ENCODE measurements at regions not wholly inside any gene's neighbourhood (a gene's known extent, or its start where the extent isn't known, plus 50 kb on each side); places are given as distances from the start of the nearest gene placed in this dataset.
A peak's percentile ranks its signal among the peaks of the same experiment; 100 is the strongest.

- DNase-seq = no peak
These were observed 106.6 kb upstream of the NR2F2 start for GRCh38 chr15:96223939-96224338.

- DNase-seq = no peak
These were observed 104.7 kb upstream of the NR2F2 start for GRCh38 chr15:96225642-96226259.

GRCh38 chr15:96230526-96231181 lies 99.8 kb upstream of the NR2F2 start:
- peak; percentile 22 for DNase-seq

- no peak for DNase-seq
These were observed 98.2 kb upstream of the NR2F2 start for GRCh38 chr15:96232335-96232734.

GRCh38 chr15:96234109-96234892 lies 96.2 kb upstream of the NR2F2 start:
- DNase-seq = peak; percentile 44

GRCh38 chr15:96237002-96237401 lies 93.5 kb upstream of the NR2F2 start:
- DNase-seq = no peak

- DNase-seq = no peak
These were observed 87.7 kb upstream of the NR2F2 start for GRCh38 chr15:96242761-96243160.

- DNase-seq = no peak
These were observed 86.8 kb upstream of the NR2F2 start for GRCh38 chr15:96243701-96244100.

- no peak for DNase-seq
These were observed 85.2 kb upstream of the NR2F2 start for GRCh38 chr15:96245252-96245651.

- DNase-seq = no peak
These were observed 84.4 kb upstream of the NR2F2 start for GRCh38 chr15:96246057-96246456.

GRCh38 chr15:96247621-96248305 lies 82.7 kb upstream of the NR2F2 start:
- peak; percentile 48 for DNase-seq

GRCh38 chr15:96252148-96252547 lies 78.4 kb upstream of the NR2F2 start:
- no peak for DNase-seq

- peak; percentile 31 for DNase-seq
These were observed 77.3 kb upstream of the NR2F2 start for GRCh38 chr15:96253006-96253747.

- peak; percentile 28 for DNase-seq
These were observed 76.3 kb upstream of the NR2F2 start for GRCh38 chr15:96254173-96254572.

GRCh38 chr15:96255599-96255998 lies 74.9 kb upstream of the NR2F2 start:
- DNase-seq = no peak

GRCh38 chr15:96261575-96262034 lies 68.9 kb upstream of the NR2F2 start:
- no peak for DNase-seq

- no peak for DNase-seq
These were observed 68.4 kb upstream of the NR2F2 start for GRCh38 chr15:96262097-96262496.

- no peak for DNase-seq
These were observed 67.7 kb upstream of the NR2F2 start for GRCh38 chr15:96262549-96263489.

- DNase-seq = no peak
These were observed 66.1 kb upstream of the NR2F2 start for GRCh38 chr15:96264351-96264798.

- peak; percentile 50 for DNase-seq
These were observed 65.5 kb upstream of the NR2F2 start for GRCh38 chr15:96264801-96265515.

- no peak for DNase-seq
These were observed 64.0 kb upstream of the NR2F2 start for GRCh38 chr15:96266456-96266855.

Data from fibroblast of skin of right quadriceps (primary cell).